H1 (cell line): ENCODE measurements at regions not wholly inside any gene's neighbourhood (a gene's known extent, or its start where the extent isn't known, plus 50 kb on each side); places are given as distances from the start of the nearest gene placed in this dataset.

Experiments
- EZH2 ChIP-seq: fragments of 200-600 bp; sonication (generic); IDR thresholded peaks from 2 replicates; pipeline ENCODE4 v1.7.1; 2012; ENCODE audit warnings: low read depth, mild to moderate bottlenecking, moderate library complexity, low read length, inconsistent platforms; ENCODE audit not compliant: severe bottlenecking
- PHF8 ChIP-seq: fragments of 200-600 bp; sonication (generic); conservative IDR thresholded peaks from 2 replicates; pipeline ENCODE4 v1.7.1; 2012; ENCODE audit warnings: low read depth, mild to moderate bottlenecking, inconsistent platforms, low read length, moderate library complexity
- POLR2A ChIP-seq, 2 experiments: IDR thresholded peaks; 1 replicate in 1 of 2; 2 replicates in 1 of 2; pipeline ENCODE4 v1.6.1; 2011; ENCODE audit warnings: low read depth in 2 of 2, low read length in 2 of 2, mild to moderate bottlenecking in 2 of 2; ENCODE audit errors: control extremely low read depth in 1 of 2
- RFX5 ChIP-seq: IDR thresholded peaks from 2 replicates; pipeline ENCODE4 v1.6.1; 2011; ENCODE audit warnings: low read depth, low read length, improper control_type of control experiment, borderline replicate concordance
- TAF7 ChIP-seq: optimal IDR thresholded peaks from 2 replicates; pipeline ENCODE3; 2011; ENCODE audit warnings: low read depth, mild to moderate bottlenecking, inconsistent platforms, low read length, moderate library complexity, borderline replicate concordance

DNA sequence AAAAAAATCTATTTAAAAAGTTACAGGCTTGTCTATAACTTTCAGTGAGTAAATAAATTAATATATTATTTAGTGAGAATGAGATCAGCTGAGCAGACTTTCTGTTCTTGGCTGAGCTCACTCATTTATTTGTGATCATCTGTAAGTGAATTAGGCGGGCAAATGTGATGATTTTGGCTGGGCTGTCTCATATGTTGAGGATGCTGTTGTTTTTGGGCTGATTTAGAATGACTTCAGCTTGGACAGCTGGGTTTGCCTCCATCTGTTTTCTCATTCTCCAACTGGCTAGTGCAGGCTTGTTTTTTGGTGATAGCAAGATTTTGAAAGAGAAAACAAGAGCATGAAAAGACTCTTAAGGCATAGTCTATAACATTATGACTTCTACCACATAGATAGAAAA, 475.8 kb upstream of the OLFM3 start:
- TF ChIP-seq EZH2 = no peak
- no peak for TF ChIP-seq TAF7
- no peak for TF ChIP-seq RFX5
- no peak for TF ChIP-seq POLR2A (IDR thresholded peaks at IDR 0.05; ENCODE audit: control extremely low read depth in 1 of 2, low read depth in 2 of 2, low read length in 2 of 2)
- TF ChIP-seq PHF8 = no peak
